SK-N-SH treated with all-trans-retinoic acid at 6 μM for 48 hours (cell line): ENCODE measurements at regions not wholly inside any gene's neighbourhood (a gene's known extent, or its start where the extent isn't known, plus 50 kb on each side); places are given as distances from the start of the nearest gene placed in this dataset.

Experiments used
- ARNTL ChIP-seq: fragments of 450-650 bp; formaldehyde crosslinking; IDR thresholded peaks from 2 replicates; pipeline ENCODE4 v1.5.0; 2020; ENCODE audit warnings: low read depth, mild to moderate bottlenecking, moderate library complexity, borderline replicate concordance
- CREB5 ChIP-seq: fragments of 250-450 bp; sonication (Bioruptor Pico); IDR thresholded peaks from 2 replicates; pipeline ENCODE4 v1.5.1; 2020; ENCODE audit warnings: low read depth, mild to moderate bottlenecking, moderate library complexity
- CSDC2 ChIP-seq: fragments of 250-450 bp; sonication (Bioruptor Pico); IDR thresholded peaks from 2 replicates; pipeline ENCODE4 v1.5.0; 2020; ENCODE audit warnings: mild to moderate bottlenecking, moderate library complexity
- CSRNP3 ChIP-seq: fragments of 250-450 bp; sonication (Bioruptor Pico); IDR thresholded peaks from 2 replicates; pipeline ENCODE4 v1.5.1; 2021; ENCODE audit warnings: mild to moderate bottlenecking, moderate library complexity
- ISL1 ChIP-seq: fragments of 250-450 bp; sonication (Bioruptor Pico); IDR thresholded peaks from 2 replicates; pipeline ENCODE4 v2.1.2; 2022; ENCODE audit warnings: mild to moderate bottlenecking, moderate library complexity
- OSR1 ChIP-seq: fragments of 250-450 bp; sonication (Bioruptor Pico); IDR thresholded peaks from 2 replicates; pipeline ENCODE4 v1.8.0; 2022; ENCODE audit warnings: moderate library complexity, mild to moderate bottlenecking, inconsistent platforms
- PATZ1 ChIP-seq: fragments of 250-450 bp; sonication (Bioruptor Pico); IDR thresholded peaks from 2 replicates; pipeline ENCODE4 v1.8.0; 2020; ENCODE audit warnings: mild to moderate bottlenecking, moderate library complexity, borderline replicate concordance
- TCF4 ChIP-seq: fragments of 250-450 bp; sonication (Bioruptor Pico); IDR thresholded peaks from 2 replicates; pipeline ENCODE4 v1.8.0; 2021; ENCODE audit warnings: mild to moderate bottlenecking, moderate library complexity, borderline replicate concordance
- TSHZ2 ChIP-seq: fragments of 250-450 bp; sonication (Bioruptor Pico); IDR thresholded peaks from 2 replicates; pipeline ENCODE4 v1.5.0; 2020; ENCODE audit warnings: mild to moderate bottlenecking, moderate library complexity
- ZFP30 ChIP-seq: fragments of 450-650 bp; formaldehyde crosslinking; IDR thresholded peaks from 2 replicates; pipeline ENCODE4 v1.5.0; 2022; ENCODE audit warnings: mild to moderate bottlenecking, moderate library complexity
- ZNF565 ChIP-seq: fragments of 450-650 bp; formaldehyde crosslinking; conservative IDR thresholded peaks from 2 replicates; pipeline ENCODE4 v1.5.0; 2020; ENCODE audit warnings: low read depth, mild to moderate bottlenecking, moderate library complexity

GRCh38 chr6:130677766-130678165 lies 149.4 kb upstream of the SMLR1 start:
- TF ChIP-seq ARNTL (CRISPR knock-in tag) (no peak), ZNF565 (no peak), ISL1 (no peak), PATZ1 (no peak), CSDC2 (no peak), OSR1 (CRISPR knock-in tag) (no peak), TCF4 (CRISPR knock-in tag) (no peak), CREB5 (CRISPR knock-in tag) (no peak), CSRNP3 (no peak), ZFP30 (CRISPR knock-in tag) (no peak), TSHZ2 (no peak)
